NB4 (cell line): ENCODE measurements at regions not wholly inside any gene's neighbourhood (a gene's known extent, or its start where the extent isn't known, plus 50 kb on each side); places are given as distances from the start of the nearest gene placed in this dataset.

Experiments used
- DNase-seq: peaks from one replicate; pipeline ENCODE4 v3.0.0; 2010; ENCODE audit warnings: low read depth
- H3K4me3 ChIP-seq: one replicate; pipeline ENCODE4 v1.5.1; 2011; ENCODE audit warnings: mild to moderate bottlenecking, low read depth, low read length, moderate library complexity
- CTCF ChIP-seq: IDR thresholded peaks from one replicate; pipeline ENCODE4 v1.5.1; 2012; ENCODE audit warnings: low read depth, low read length
- MAX ChIP-seq: IDR thresholded peaks from 2 replicates; pipeline ENCODE4 v1.6.1; 2011; ENCODE audit warnings: low read depth, low read length
- MYC ChIP-seq: IDR thresholded peaks from 2 replicates; pipeline ENCODE4 v1.6.1; 2011; ENCODE audit warnings: low read depth, low read length
- POLR2A ChIP-seq: IDR thresholded peaks from 2 replicates; pipeline ENCODE4 v1.6.1; 2011; ENCODE audit warnings: mild to moderate bottlenecking; ENCODE audit not compliant: insufficient read length; ENCODE audit errors: extremely low read depth

GRCh38 chr6:164275773-164276172, 861.3 kb downstream of the QKI start:
- DNase-seq = no peak
- no peak overlapping the region for H3K4me3 ChIP-seq
- TF ChIP-seq MYC = no peak
- no peak for TF ChIP-seq MAX
- TF ChIP-seq POLR2A = no peak
- TF ChIP-seq CTCF = no peak

GRCh38 chr6:164274493-164274892, 860.0 kb downstream of the QKI start:
- TF ChIP-seq MAX = no peak
- no peak for TF ChIP-seq MYC
- no peak for TF ChIP-seq CTCF
- no peak for TF ChIP-seq POLR2A
- no peak overlapping the region for H3K4me3 ChIP-seq
- DNase-seq = no peak

- TF ChIP-seq POLR2A (no peak), MAX (no peak), MYC (no peak), CTCF (no peak)
- H3K4me3 ChIP-seq = no peak overlapping the region
- peak; percentile 11 for DNase-seq
Observed at GRCh38 chr6:164273491-164273890, 859.0 kb downstream of the QKI start.

GRCh38 chr6:164266851-164267250, 852.3 kb downstream of the QKI start:
- no peak for DNase-seq
- TF ChIP-seq CTCF = no peak
- no peak overlapping the region for H3K4me3 ChIP-seq

- DNase-seq = no peak
- no peak overlapping the region for H3K4me3 ChIP-seq
- no peak for TF ChIP-seq CTCF
- no peak for TF ChIP-seq MYC
- TF ChIP-seq POLR2A = no peak
- TF ChIP-seq MAX = no peak
Observed at GRCh38 chr6:164262348-164262747, 847.8 kb downstream of the QKI start.

GRCh38 chr6:164258421-164258820, 843.9 kb downstream of the QKI start:
- H3K4me3 ChIP-seq = no peak overlapping the region
- TF ChIP-seq POLR2A = no peak
- no peak for TF ChIP-seq MAX
- no peak for TF ChIP-seq MYC
- DNase-seq = no peak

GRCh38 chr6:164252948-164253347, 838.4 kb downstream of the QKI start:
- peak; percentile 6 for DNase-seq
- TF ChIP-seq MYC (no peak), POLR2A (no peak), MAX (no peak), CTCF (no peak)
- no peak overlapping the region for H3K4me3 ChIP-seq
